GM23338 (cell line): ENCODE measurements at regions not wholly inside any gene's neighbourhood (a gene's known extent, or its start where the extent isn't known, plus 50 kb on each side); places are given as distances from the start of the nearest gene placed in this dataset.

ENCODE experiments used
- ATAC-seq: fragments of 200-7000 bp; cut with Tn5 transposase; 3 replicates; pipeline ENCODE4 v1.9.1; 2020
- DNase-seq: peaks from one replicate; pipeline ENCODE4 v3.0.0-alpha.2; 2015; ENCODE audit warnings: low spot score
- H2AFZ ChIP-seq: fragments of 200-600 bp; sonication (generic); 2 replicates; pipeline ENCODE4 v1.8.0; 2016; ENCODE audit warnings: antibody characterized with exemption, mild to moderate bottlenecking, moderate library complexity
- H3F3A ChIP-seq: fragments of 200-600 bp; sonication (generic); replicated peaks from 2 replicates; pipeline ENCODE4 v1.8.0; 2017; ENCODE audit warnings: antibody characterized with exemption, mixed run types, low read depth
- H3K27ac ChIP-seq: fragments of 200-600 bp; sonication (generic); 2 replicates; pipeline ENCODE4 v1.6.1; 2016; ENCODE audit warnings: low read depth
- H3K27me3 ChIP-seq: fragments of 200-600 bp; sonication (generic); 2 replicates; pipeline ENCODE4 v1.8.0; 2016; ENCODE audit warnings: mild to moderate bottlenecking, mixed run types, moderate library complexity; ENCODE audit not compliant: insufficient read depth
- H3K36me3 ChIP-seq: fragments of 200-600 bp; sonication (generic); 2 replicates; pipeline ENCODE4 v1.8.0; 2016; ENCODE audit warnings: mild to moderate bottlenecking; ENCODE audit not compliant: insufficient read depth
- H3K4me1 ChIP-seq: fragments of 200-600 bp; sonication (generic); 2 replicates; pipeline ENCODE4 v1.8.0; 2016; ENCODE audit warnings: mild to moderate bottlenecking, moderate library complexity; ENCODE audit not compliant: insufficient read depth
- H3K4me2 ChIP-seq: fragments of 200-600 bp; sonication (generic); 2 replicates; pipeline ENCODE4 v1.7.1; 2017; ENCODE audit warnings: mixed run types
- H3K4me3 ChIP-seq: fragments of 200-600 bp; sonication (generic); 2 replicates; pipeline ENCODE4 v1.6.1; 2016; ENCODE audit warnings: mixed run types
- H3K79me2 ChIP-seq: fragments of 200-600 bp; sonication (generic); replicated peaks from 2 replicates; pipeline ENCODE4 v1.8.0; 2017; ENCODE audit warnings: mild to moderate bottlenecking; ENCODE audit not compliant: insufficient read depth
- H3K9me2 ChIP-seq: fragments of 200-600 bp; sonication (generic); 2 replicates; pipeline ENCODE4 v1.8.0; 2017; ENCODE audit not compliant: insufficient read depth
- H4K20me1 ChIP-seq: fragments of 200-600 bp; sonication (generic); replicated peaks from 2 replicates; pipeline ENCODE4 v1.8.0; 2017; ENCODE audit warnings: mild to moderate bottlenecking; ENCODE audit not compliant: insufficient read depth
- H3K27ac Mint-ChIP-seq: 2 replicates; pipeline ENCODE4 v1.8.0; 2020; ENCODE audit warnings: inconsistent platforms, mild to moderate bottlenecking, moderate library complexity, mixed read lengths
- H3K27me3 Mint-ChIP-seq: 3 replicates; pipeline ENCODE4 v1.8.0; 2022; ENCODE audit warnings: low read depth, mild to moderate bottlenecking, moderate library complexity, mixed read lengths, inconsistent platforms; ENCODE audit not compliant: insufficient read depth, poor library complexity
- H3K36me3 Mint-ChIP-seq: 3 replicates; pipeline ENCODE4 v1.8.0; 2021; ENCODE audit warnings: low read depth, mild to moderate bottlenecking, inconsistent platforms, moderate library complexity, mixed read lengths
- H3K4me1 Mint-ChIP-seq: 3 replicates; pipeline ENCODE4 v1.8.0; 2020; ENCODE audit warnings: mild to moderate bottlenecking, inconsistent platforms, mixed read lengths
- H3K4me3 Mint-ChIP-seq: 3 replicates; pipeline ENCODE4 v1.8.0; 2021; ENCODE audit warnings: moderate library complexity, mild to moderate bottlenecking, inconsistent platforms, mixed read lengths
- H3K9me3 Mint-ChIP-seq: 3 replicates; pipeline ENCODE4 v1.8.0; 2020; ENCODE audit warnings: moderate library complexity, mild to moderate bottlenecking, inconsistent platforms, mixed read lengths
- CREB1 ChIP-seq: fragments of 250-450 bp; sonication (Bioruptor Pico); IDR thresholded peaks from 2 replicates; pipeline ENCODE4 v1.5.0; 2020; ENCODE audit warnings: low read depth, mild to moderate bottlenecking, moderate library complexity
- CTCF ChIP-seq, 2 experiments: fragments of 200-600 bp in 1 of 2; sonication (generic) in 1 of 2; conservative IDR thresholded peaks; 2 replicates each; pipeline versions ENCODE4 v1.5.1 to v1.6.1; 2016 to 2017; ENCODE audit warnings: antibody characterized with exemption in 2 of 2, low read depth in 2 of 2, mild to moderate bottlenecking in 2 of 2, moderate library complexity in 1 of 2
- ETS1 ChIP-seq: IDR thresholded peaks from 2 replicates; pipeline ENCODE4 v1.6.1; 2016; ENCODE audit warnings: antibody characterized with exemption
- EZH2 ChIP-seq: fragments of 200-600 bp; sonication (generic); IDR thresholded peaks from one replicate; pipeline ENCODE4 v1.8.0; 2017; ENCODE audit warnings: antibody characterized with exemption, mild to moderate bottlenecking, low read depth; ENCODE audit not compliant: unreplicated experiment
- EZH2phosphoT487 ChIP-seq: fragments of 200-600 bp; sonication (generic); IDR thresholded peaks from one replicate; pipeline ENCODE4 v1.8.1; 2018; ENCODE audit warnings: antibody characterized with exemption; ENCODE audit not compliant: unreplicated experiment
- JUNB ChIP-seq: IDR thresholded peaks from one replicate; pipeline ENCODE4 v1.6.1; 2016; ENCODE audit warnings: antibody characterized with exemption; ENCODE audit not compliant: unreplicated experiment
- NANOG ChIP-seq: IDR thresholded peaks from 2 replicates; pipeline ENCODE4 v1.6.1; 2016; ENCODE audit warnings: antibody characterized with exemption, borderline replicate concordance
- POLR2AphosphoS5 ChIP-seq: IDR thresholded peaks from 2 replicates; pipeline ENCODE4 v1.6.1; 2016; ENCODE audit warnings: antibody characterized with exemption, low read depth
- REST ChIP-seq: IDR thresholded peaks from one replicate; pipeline ENCODE4 v1.6.1; 2018; ENCODE audit warnings: antibody characterized with exemption; ENCODE audit not compliant: unreplicated experiment
- STAT1 ChIP-seq: IDR thresholded peaks from one replicate; pipeline ENCODE4 v1.6.1; 2016; ENCODE audit warnings: antibody characterized with exemption; ENCODE audit not compliant: unreplicated experiment
- ZNF114 ChIP-seq: fragments of 250-450 bp; sonication (Bioruptor Pico); IDR thresholded peaks from 2 replicates; pipeline ENCODE4 v1.5.0; 2020; ENCODE audit warnings: mild to moderate bottlenecking, moderate library complexity
- ZNF331 ChIP-seq: fragments of 250-450 bp; sonication (Bioruptor Pico); IDR thresholded peaks from 2 replicates; pipeline ENCODE4 v1.5.0; 2020; ENCODE audit warnings: low read depth, mild to moderate bottlenecking, moderate library complexity
- ZNF462 ChIP-seq: fragments of 250-450 bp; sonication (Bioruptor Pico); IDR thresholded peaks from 2 replicates; pipeline ENCODE4 v1.5.0; 2020; ENCODE audit warnings: mild to moderate bottlenecking, moderate library complexity

- H3K9me3 Mint-ChIP-seq: no peaks in the 10 kb centered on the region; the same call in 2 of the 3 replicates
- no peaks in the 10 kb centered on the region for H3K4me1 Mint-ChIP-seq
- H3K27me3 Mint-ChIP-seq: no peaks in the 10 kb centered on the region
- no peak overlapping the region for H3K4me3 Mint-ChIP-seq
- Histone ChIP-seq H3K9me2 (no peaks in the 10 kb centered on the region), H3K27me3 (no peaks in the 10 kb centered on the region), H4K20me1 (no peaks in the 10 kb centered on the region), H3K4me1 (no peaks in the 10 kb centered on the region), H3K27ac (no peak overlapping the region), H3F3A (no peaks in the 10 kb centered on the region), H2AFZ (no peak overlapping the region), H3K4me2 (no peak overlapping the region), H3K79me2 (no peaks in the 10 kb centered on the region), H3K4me3 (no peak overlapping the region), H3K36me3 (no peaks in the 10 kb centered on the region)
- no peak overlapping the region for H3K27ac Mint-ChIP-seq
- DNase-seq (no peak), ATAC-seq (no peak)
- peaks cover 2% of the 10 kb centered on the region; the same call in 1 of the 3 replicates for H3K36me3 Mint-ChIP-seq
- TF ChIP-seq EZH2phosphoT487 (no peak), REST (no peak), ZNF114 (CRISPR knock-in tag) (no peak), NANOG (no peak), ETS1 (no peak), JUNB (no peak), POLR2AphosphoS5 (no peak), STAT1 (no peak), CTCF (conservative IDR thresholded peaks at IDR 0.05; ENCODE audit: low read depth in 2 of 2) (no peak), CREB1 (CRISPR knock-in tag) (no peak), ZNF462 (CRISPR knock-in tag) (no peak), ZNF331 (CRISPR knock-in tag) (no peak), EZH2 (no peak)
Measured at GRCh38 chr4:100895556-100896197, 377.9 kb upstream of the EMCN start.
